H9 (cell line): ENCODE measurements at regions not wholly inside any gene's neighbourhood (a gene's known extent, or its start where the extent isn't known, plus 50 kb on each side); places are given as distances from the start of the nearest gene placed in this dataset.

ENCODE experiments used
- DNase-seq: peaks from one replicate; pipeline ENCODE4 v3.0.0-alpha.2; 2017
- H2AFZ ChIP-seq: one replicate; pipeline ENCODE4 v1.6.1; 2013; ENCODE audit warnings: mild to moderate bottlenecking, low read length, control low read depth, moderate library complexity
- H2AK5ac ChIP-seq: 2 replicates; pipeline ENCODE4 v1.6.1; 2013; ENCODE audit warnings: low read length, control low read depth, mixed read lengths; ENCODE audit not compliant: insufficient read length
- H2BK120ac ChIP-seq: one replicate; pipeline ENCODE4 v1.6.1; 2013; ENCODE audit warnings: low read depth, mild to moderate bottlenecking, low read length, control low read depth, inconsistent platforms; ENCODE audit not compliant: poor library complexity, severe bottlenecking
- H2BK12ac ChIP-seq: 2 replicates; pipeline ENCODE4 v1.6.1; 2013; ENCODE audit warnings: low read length, control low read depth, mixed read lengths, low read depth; ENCODE audit not compliant: insufficient read length
- H2BK15ac ChIP-seq: 2 replicates; pipeline ENCODE4 v1.6.1; 2013; ENCODE audit warnings: low read depth, low read length, control low read depth
- H2BK20ac ChIP-seq: one replicate; pipeline ENCODE4 v1.6.1; 2013; ENCODE audit warnings: low read depth, mild to moderate bottlenecking, low read length, control low read depth, inconsistent platforms; ENCODE audit not compliant: poor library complexity, severe bottlenecking
- H2BK5ac ChIP-seq: 2 replicates; pipeline ENCODE4 v1.6.1; 2013; ENCODE audit warnings: low read length, control low read depth, mixed read lengths; ENCODE audit not compliant: insufficient read length
- H3K14ac ChIP-seq: 2 replicates; pipeline ENCODE4 v1.6.1; 2013; ENCODE audit warnings: low read length, control low read depth; ENCODE audit not compliant: insufficient read depth
- H3K18ac ChIP-seq: 2 replicates; pipeline ENCODE4 v1.6.1; 2013; ENCODE audit warnings: low read depth, mild to moderate bottlenecking, mixed read lengths, low read length, control low read depth; ENCODE audit not compliant: insufficient read length
- H3K23ac ChIP-seq: 2 replicates; pipeline ENCODE4 v1.6.1; 2013; ENCODE audit warnings: low read length, control low read depth, mixed read lengths, low read depth; ENCODE audit not compliant: insufficient read length
- H3K23me2 ChIP-seq: 2 replicates; pipeline ENCODE4 v1.6.1; 2013; ENCODE audit warnings: low read depth, mild to moderate bottlenecking, mixed read lengths, low read length, control low read depth; ENCODE audit not compliant: insufficient read length, poor library complexity, severe bottlenecking
- H3K27ac ChIP-seq: 2 replicates; pipeline ENCODE4 v1.5.1; 2013; ENCODE audit warnings: low read length, control low read depth, mixed read lengths, low read depth; ENCODE audit not compliant: insufficient read length
- H3K27me3 ChIP-seq: 2 replicates; pipeline ENCODE4 v1.6.1; 2013; ENCODE audit warnings: low read length, control low read depth, inconsistent platforms; ENCODE audit not compliant: insufficient read depth
- H3K4ac ChIP-seq: 2 replicates; pipeline ENCODE4 v1.6.1; 2013; ENCODE audit warnings: low read depth, mild to moderate bottlenecking, control low read depth, inconsistent platforms, low read length, moderate library complexity
- H3K4me1 ChIP-seq: 2 replicates; pipeline ENCODE4 v1.6.1; 2013; ENCODE audit warnings: low read length, control low read depth, inconsistent platforms; ENCODE audit not compliant: insufficient read depth
- H3K4me2 ChIP-seq: 2 replicates; pipeline ENCODE4 v1.6.1; 2013; ENCODE audit warnings: low read length, control low read depth, mixed read lengths; ENCODE audit not compliant: insufficient read length, insufficient read depth
- H3K56ac ChIP-seq: 2 replicates; pipeline ENCODE4 v1.6.1; 2013; ENCODE audit warnings: low read depth, mild to moderate bottlenecking, mixed read lengths, low read length, control low read depth; ENCODE audit not compliant: insufficient read length
- H3K79me1 ChIP-seq: 2 replicates; pipeline ENCODE4 v1.6.1; 2013; ENCODE audit warnings: low read depth, mild to moderate bottlenecking, moderate library complexity, low read length, control low read depth, inconsistent platforms; ENCODE audit not compliant: insufficient read depth, poor library complexity, severe bottlenecking
- H3K79me2 ChIP-seq: 2 replicates; pipeline ENCODE4 v1.6.1; 2013; ENCODE audit warnings: low read length, control low read depth, inconsistent platforms; ENCODE audit not compliant: insufficient read depth
- H3K9ac ChIP-seq: 2 replicates; pipeline ENCODE4 v1.6.1; 2013; ENCODE audit warnings: low read length, control low read depth, mixed read lengths; ENCODE audit not compliant: insufficient read length; ENCODE audit errors: extremely low read depth
- H3K9me3 ChIP-seq: one replicate; pipeline ENCODE4 v1.6.1; 2013; ENCODE audit warnings: low read depth, low read length, inconsistent platforms; ENCODE audit not compliant: control insufficient read depth
- H3T11ph ChIP-seq: one replicate; pipeline ENCODE4 v1.6.1; 2013; ENCODE audit warnings: mild to moderate bottlenecking, low read length, control low read depth, inconsistent platforms
- H4K20me1 ChIP-seq: one replicate; pipeline ENCODE4 v1.6.1; 2013; ENCODE audit not compliant: control insufficient read depth, insufficient read length, insufficient read depth
- H4K5ac ChIP-seq: 2 replicates; pipeline ENCODE4 v1.6.1; 2013; ENCODE audit warnings: low read depth, mild to moderate bottlenecking, mixed read lengths, low read length, control low read depth; ENCODE audit not compliant: insufficient read length
- H4K8ac ChIP-seq: replicated peaks from 2 replicates; pipeline ENCODE4 v1.6.1; 2013; ENCODE audit warnings: low read length, control low read depth, mixed read lengths, low read depth; ENCODE audit not compliant: insufficient read length
- H4K91ac ChIP-seq: 2 replicates; pipeline ENCODE4 v1.6.1; 2013; ENCODE audit warnings: low read depth, mild to moderate bottlenecking, moderate library complexity, mixed read lengths, low read length, control low read depth; ENCODE audit not compliant: insufficient read length
- H3K27ac Mint-ChIP-seq, 3 experiments: 2 replicates in 2 of 3; 3 replicates in 1 of 3; pipeline ENCODE4 v1.8.0; 2020 to 2021; ENCODE audit warnings: mixed read lengths in 3 of 3, mild to moderate bottlenecking in 1 of 3, moderate library complexity in 1 of 3
- H3K27me3 Mint-ChIP-seq: 2 replicates; pipeline ENCODE4 v1.8.0; 2021; ENCODE audit warnings: low read depth, mild to moderate bottlenecking, moderate library complexity, mixed read lengths
- H3K36me3 Mint-ChIP-seq, 3 experiments: 2 replicates in 2 of 3; 3 replicates in 1 of 3; pipeline ENCODE4 v1.8.0; 2020 to 2021; ENCODE audit warnings: low read depth in 3 of 3, mixed read lengths in 3 of 3; ENCODE audit not compliant: insufficient read depth in 1 of 3
- H3K4me1 Mint-ChIP-seq, 2 experiments: 2 replicates each; pipeline ENCODE4 v1.8.0; 2020; ENCODE audit warnings: mixed read lengths in 2 of 2
- H3K4me3 Mint-ChIP-seq, 2 experiments: 2 replicates in 1 of 2; 3 replicates in 1 of 2; pipeline ENCODE4 v1.8.0; 2020 to 2021; ENCODE audit warnings: mild to moderate bottlenecking in 2 of 2, mixed read lengths in 2 of 2, moderate library complexity in 1 of 2
- H3K9me3 Mint-ChIP-seq, 2 experiments: 2 replicates in 1 of 2; 3 replicates in 1 of 2; pipeline ENCODE4 v1.8.0; 2020; ENCODE audit warnings: mild to moderate bottlenecking in 2 of 2, mixed read lengths in 2 of 2, moderate library complexity in 1 of 2
- CTCF ChIP-seq: fragments of 200-600 bp; sonication (generic); conservative IDR thresholded peaks from 3 replicates; pipeline ENCODE4 v1.8.0; 2021; ENCODE audit warnings: antibody characterized with exemption, mild to moderate bottlenecking
- WGBS: extraction: QIAGEN DNeasy Blood & Tissue Kit; methylation state at CpG from one replicate; pipeline ENCODE4 v1.1.7; 2013; ENCODE audit warnings: missing lambda C conversion rate, low lambda C conversion rate, mixed read lengths; ENCODE audit not compliant: insufficient read length; ENCODE audit errors: extremely low coverage; 5-methylcytosine and 5-hydroxymethylcytosine counted together

- no peak for TF ChIP-seq CTCF
Observed at GRCh38 chr16:87126403-87127025, 190.7 kb downstream of the C16orf95 start.

More at GRCh38 chr16:87126403-87127025, 190.7 kb downstream of the C16orf95 start:
- no peak overlapping the region for H2AFZ ChIP-seq
- WGBS, result no CpG with 5 or more reads among the region's 13 CpGs
- no peaks in the 10 kb centered on the region for H3K79me1 ChIP-seq
- H3K4ac ChIP-seq, result no peak overlapping the region
- no peaks in the 10 kb centered on the region for H3K23me2 ChIP-seq
- DNase-seq, result no peak
- peaks cover 0 to 8% of the 10 kb centered on the region in 2 experiments; a peak in 4 of 5 replicates for H3K9me3 Mint-ChIP-seq
- no peak overlapping the region for H2BK15ac ChIP-seq
- H3K18ac ChIP-seq, result no peak overlapping the region
- no peak overlapping the region for H3K56ac ChIP-seq
- H2BK20ac ChIP-seq, result no peak overlapping the region
- peaks cover 5 to 8% of the 10 kb centered on the region in 2 experiments for H3K4me1 Mint-ChIP-seq
- H4K91ac ChIP-seq, result no peak overlapping the region
- H2AK5ac ChIP-seq, result no peak overlapping the region
- H3K23ac ChIP-seq, result no peak overlapping the region
- peak overlapping the region in 2 of 3 experiments; percentile 37 to 62; a peak in 3 of 7 replicates for H3K27ac Mint-ChIP-seq
- H3K36me3 Mint-ChIP-seq, result peaks cover 2 to 8% (median 2%) of the 10 kb centered on the region in 3 experiments; a peak in 4 of 7 replicates
- no peak overlapping the region for H3K27ac ChIP-seq
- H3K4me3 Mint-ChIP-seq, result no peak overlapping the region
- H2BK12ac ChIP-seq, result no peak overlapping the region
- H3K14ac ChIP-seq, result no peak overlapping the region
- H3K27me3 Mint-ChIP-seq, result peaks cover 12% of the 10 kb centered on the region
- H3K4me1 ChIP-seq, result no peaks in the 10 kb centered on the region
- no peak overlapping the region for H4K5ac ChIP-seq
- H3K27me3 ChIP-seq, result no peaks in the 10 kb centered on the region
- no peak overlapping the region for H3K4me2 ChIP-seq
- H3K9ac ChIP-seq, result no peak overlapping the region
- no peak overlapping the region for H4K8ac ChIP-seq
- no peak overlapping the region for H2BK5ac ChIP-seq
- H3K9me3 ChIP-seq, result no peaks in the 10 kb centered on the region
- no peaks in the 10 kb centered on the region for H3K79me2 ChIP-seq
- H4K20me1 ChIP-seq, result no peaks in the 10 kb centered on the region
- no peak overlapping the region for H3T11ph ChIP-seq
- H2BK120ac ChIP-seq, result no peak overlapping the region
